Left ventricle myocardium inferior (tissue), 1 donor: ENCODE measurements at regions not wholly inside any gene's neighbourhood (a gene's known extent, or its start where the extent isn't known, plus 50 kb on each side); places are given as distances from the start of the nearest gene placed in this dataset.

Source experiments
- DNase-seq: peaks from one replicate; pipeline ENCODE4 v3.0.0-alpha.2; 2020
- H3K27ac ChIP-seq: fragments of 200-600 bp; replicated peaks from 2 replicates; pipeline ENCODE4 v1.8.0; 2021
- H3K27me3 ChIP-seq: fragments of 200-600 bp; 2 replicates; pipeline ENCODE4 v1.8.0; 2021; ENCODE audit warnings: low read depth
- H3K36me3 ChIP-seq: fragments of 200-600 bp; 2 replicates; pipeline ENCODE4 v1.8.0; 2021
- H3K4me1 ChIP-seq: fragments of 200-600 bp; 2 replicates; pipeline ENCODE4 v1.8.0; 2021
- H3K4me3 ChIP-seq: fragments of 200-600 bp; 2 replicates; pipeline ENCODE4 v1.8.0; 2021; ENCODE audit warnings: mild to moderate bottlenecking, moderate library complexity
- H3K9me3 ChIP-seq: fragments of 200-600 bp; replicated peaks from 2 replicates; pipeline ENCODE4 v1.8.0; 2021
- CTCF ChIP-seq: fragments of 200-600 bp; IDR thresholded peaks from 2 replicates; pipeline ENCODE4 v1.8.0; 2021; ENCODE audit warnings: antibody characterized with exemption, mild to moderate bottlenecking, borderline replicate concordance
- intact Hi-C: fragments of 100-400 bp; cut with micrococcal nuclease; formaldehyde crosslinking; loops from one replicate; pipeline ENCODE4 v1.11.0; 2022
- donor health status: DM: no; HTN: yes; CAD: no; lungs with severe emphysema.

DNA sequence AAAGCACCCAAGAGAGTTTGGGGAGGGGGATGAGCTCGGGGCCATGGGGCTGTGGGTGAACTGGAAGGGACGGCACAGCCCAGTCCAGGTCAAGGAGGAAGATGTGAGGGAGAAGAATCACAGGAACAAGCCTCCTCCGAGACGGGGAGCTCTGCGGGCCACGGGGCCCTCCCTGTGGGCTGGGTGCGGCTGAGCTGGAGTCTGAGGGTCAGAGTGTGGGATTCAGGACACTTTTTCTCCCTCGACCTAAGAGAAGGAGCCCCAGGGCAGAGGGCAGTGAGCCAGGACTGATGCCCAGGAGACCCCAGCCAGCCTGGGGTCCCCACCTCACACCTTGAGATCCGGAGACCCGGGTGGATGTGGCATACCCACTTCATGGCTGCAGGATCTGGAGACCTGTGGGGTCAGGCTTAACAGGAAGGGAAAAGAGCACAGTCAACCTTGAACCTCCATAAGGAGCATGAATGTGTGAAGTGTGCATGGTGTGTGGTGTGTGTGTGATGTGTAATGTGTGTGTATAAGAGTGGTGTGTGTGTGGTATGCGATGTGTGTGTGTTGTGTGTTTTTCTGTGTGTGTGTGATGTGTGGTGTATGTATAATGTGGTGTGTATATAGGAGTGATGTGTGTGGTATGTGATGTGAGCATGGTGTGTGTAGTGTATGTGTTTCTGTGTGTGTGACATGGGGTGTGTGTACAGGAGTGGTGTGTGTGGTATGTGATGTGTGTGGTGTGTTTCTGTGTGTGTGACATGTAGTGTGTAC, 504.6 kb downstream of the BRD1 start:
- intact Hi-C loops, result no loop called here
- TF ChIP-seq CTCF, result no peak
- H3K27ac ChIP-seq, result no peak overlapping the region
- H3K36me3 ChIP-seq, result no peaks in the 10 kb centered on the region
- H3K4me1 ChIP-seq, result no peaks in the 10 kb centered on the region
- no peak for DNase-seq
- H3K4me3 ChIP-seq, result no peak overlapping the region
- peaks cover 94% of the 10 kb centered on the region for H3K27me3 ChIP-seq
- H3K9me3 ChIP-seq, result peaks cover 26% of the 10 kb centered on the region

- intact Hi-C loops, result no loop called here
- peaks cover 92% of the 10 kb centered on the region for H3K27me3 ChIP-seq
- H3K4me3 ChIP-seq, result no peak overlapping the region
- H3K9me3 ChIP-seq, result peaks cover 18% of the 10 kb centered on the region
- no peaks in the 10 kb centered on the region for H3K4me1 ChIP-seq
- TF ChIP-seq CTCF, result no peak
- DNase-seq, result no peak
- no peak overlapping the region for H3K27ac ChIP-seq
- H3K36me3 ChIP-seq, result no peaks in the 10 kb centered on the region
Measured at GRCh38 chr22:49322231-49322630, 505.4 kb downstream of the BRD1 start.

DNA sequence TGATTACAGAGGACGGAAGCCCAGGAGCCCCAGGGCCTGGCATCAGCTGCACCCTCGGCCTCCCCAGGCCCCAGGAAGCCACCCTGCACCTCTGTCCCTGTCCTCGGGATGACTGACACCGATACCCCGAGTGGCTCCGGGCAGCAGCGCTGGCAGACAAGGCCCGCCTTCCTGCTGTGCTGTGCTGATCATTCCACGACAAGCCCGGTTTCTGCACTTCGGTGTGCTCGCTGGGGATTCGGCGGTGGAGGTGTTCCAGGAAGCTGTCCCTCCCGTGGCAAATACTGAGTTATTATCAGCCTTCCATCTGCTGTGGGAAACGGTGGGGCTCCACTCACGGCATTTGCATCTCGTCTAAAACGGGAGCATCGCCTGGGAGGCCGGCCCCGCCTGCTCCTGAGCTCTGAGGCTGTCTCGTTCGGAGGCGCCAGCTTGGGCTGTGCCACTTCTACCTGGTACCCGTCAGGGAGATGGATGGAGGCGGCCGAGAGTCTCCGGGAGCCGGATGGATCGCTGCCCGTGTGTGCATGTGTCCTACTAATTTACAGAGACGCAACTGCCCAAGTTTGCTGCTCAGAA, 506.1 kb downstream of the BRD1 start:
- H3K36me3 ChIP-seq, result no peaks in the 10 kb centered on the region
- peaks cover 11% of the 10 kb centered on the region for H3K9me3 ChIP-seq
- H3K4me1 ChIP-seq, result no peaks in the 10 kb centered on the region
- no peak for TF ChIP-seq CTCF
- no peak for DNase-seq
- peaks cover 96% of the 10 kb centered on the region for H3K27me3 ChIP-seq
- H3K27ac ChIP-seq, result no peak overlapping the region
- H3K4me3 ChIP-seq, result no peak overlapping the region
- intact Hi-C loops, result no loop called here

DNA sequence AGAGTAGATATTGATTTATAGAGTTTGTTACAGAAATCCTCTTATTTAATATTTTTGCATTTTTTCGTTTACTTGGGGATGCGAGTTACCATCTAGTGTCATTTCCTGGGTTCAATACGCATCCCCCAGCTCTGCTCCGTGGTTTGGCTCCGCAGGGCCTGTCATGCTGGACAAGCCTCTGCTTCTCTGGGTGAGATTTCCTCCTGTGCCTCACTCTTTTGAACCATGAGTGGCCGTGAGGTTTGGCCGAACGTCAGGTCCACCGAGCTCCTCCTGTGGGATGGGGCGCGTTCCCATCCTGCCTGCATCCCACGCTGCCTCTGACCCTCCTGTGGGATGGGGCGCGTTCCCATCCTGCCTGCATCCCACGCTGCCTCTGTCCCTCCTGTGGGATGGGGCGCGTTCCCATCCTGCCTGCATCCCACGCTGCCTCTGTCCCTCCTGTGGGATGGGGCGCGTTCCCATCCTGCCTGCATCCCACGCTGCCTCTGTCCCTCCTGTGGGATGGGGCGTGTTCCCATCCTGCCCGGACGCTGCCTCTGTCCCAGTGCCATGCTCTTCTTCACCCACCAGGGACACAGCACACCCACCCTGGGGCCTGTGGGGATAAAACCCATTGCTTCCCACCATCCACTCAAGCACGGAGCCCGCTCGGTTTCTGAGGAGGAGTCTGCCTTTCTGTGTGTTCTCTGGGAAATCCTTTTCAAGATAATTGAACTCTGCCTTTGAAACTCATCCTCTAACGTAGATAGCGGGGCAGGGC, 506.8 kb downstream of the BRD1 start:
- Histone ChIP-seq H3K27me3 (peaks cover 98% of the 10 kb centered on the region), H3K27ac (no peak overlapping the region), H3K4me1 (no peaks in the 10 kb centered on the region), H3K36me3 (no peaks in the 10 kb centered on the region), H3K4me3 (no peak overlapping the region), H3K9me3 (peaks cover 4% of the 10 kb centered on the region)
- no peak for TF ChIP-seq CTCF
- intact Hi-C loops, result no loop called here
- DNase-seq, result no peak

- no peak overlapping the region for H3K4me3 ChIP-seq
- no peak for DNase-seq
- H3K27ac ChIP-seq, result no peak overlapping the region
- no peaks in the 10 kb centered on the region for H3K4me1 ChIP-seq
- intact Hi-C loops, result no loop called here
- no peaks in the 10 kb centered on the region for H3K36me3 ChIP-seq
- no peaks in the 10 kb centered on the region for H3K9me3 ChIP-seq
- no peak for TF ChIP-seq CTCF
- peaks cover 76% of the 10 kb centered on the region for H3K27me3 ChIP-seq
Measured at GRCh38 chr22:49317369-49317768, 510.3 kb downstream of the BRD1 start.
